Loucy (cell line): ENCODE measurements at regions not wholly inside any gene's neighbourhood (a gene's known extent, or its start where the extent isn't known, plus 50 kb on each side); places are given as distances from the start of the nearest gene placed in this dataset.
"Not testable (repeated sequence)": the region's sequence is repeated elsewhere in the genome, so short reads cannot be mapped to it uniquely, and the experiment has no call there.

Experiments used
- H2AFZ ChIP-seq: fragments of 200-600 bp; sonication (generic); 2 replicates; pipeline ENCODE4 v1.6.0; 2016; ENCODE audit warnings: antibody characterized with exemption, mild to moderate bottlenecking, low read length, moderate library complexity
- H3F3A ChIP-seq: fragments of 200-600 bp; 2 replicates; pipeline ENCODE4 v1.6.0; 2016; ENCODE audit warnings: antibody characterized with exemption, low read depth, mild to moderate bottlenecking
- H3K27me3 ChIP-seq: fragments of 200-600 bp; sonication (generic); 2 replicates; pipeline ENCODE4 v1.6.1; 2014; ENCODE audit warnings: low read length, mild to moderate bottlenecking; ENCODE audit not compliant: insufficient read depth, poor library complexity, severe bottlenecking
- H3K36me3 ChIP-seq: fragments of 200-600 bp; sonication (generic); 2 replicates; pipeline ENCODE4 v1.6.1; 2016; ENCODE audit warnings: low read length; ENCODE audit not compliant: insufficient read depth
- H3K4me1 ChIP-seq: fragments of 200-600 bp; sonication (generic); 2 replicates; pipeline ENCODE4 v1.5.1; 2014; ENCODE audit warnings: low read length, mild to moderate bottlenecking; ENCODE audit not compliant: insufficient read depth, poor library complexity, severe bottlenecking
- H3K4me2 ChIP-seq: fragments of 200-600 bp; sonication (generic); 2 replicates; pipeline ENCODE4 v1.6.0; 2014; ENCODE audit warnings: antibody characterized with exemption, low read length, low read depth, mild to moderate bottlenecking; ENCODE audit not compliant: poor library complexity, severe bottlenecking
- H3K4me3 ChIP-seq: fragments of 200-600 bp; sonication (generic); 2 replicates; pipeline ENCODE4 v1.5.1; 2014; ENCODE audit warnings: low read length, mild to moderate bottlenecking, mixed read lengths; ENCODE audit not compliant: poor library complexity, severe bottlenecking
- H3K79me2 ChIP-seq: fragments of 200-600 bp; sonication (generic); 2 replicates; pipeline ENCODE4 v1.6.1; 2014; ENCODE audit warnings: low read length; ENCODE audit not compliant: insufficient read depth
- H3K9ac ChIP-seq: fragments of 200-600 bp; sonication (generic); 2 replicates; pipeline ENCODE4 v1.6.0; 2014; ENCODE audit warnings: mild to moderate bottlenecking, low read depth, low read length, moderate library complexity; ENCODE audit not compliant: poor library complexity, severe bottlenecking
- H3K9me2 ChIP-seq: fragments of 200-600 bp; sonication (generic); replicated peaks from 2 replicates; pipeline ENCODE4 v1.6.1; 2016; ENCODE audit warnings: low read depth, low read length, mixed read lengths
- H3K9me3 ChIP-seq: fragments of 200-600 bp; sonication (generic); 2 replicates; pipeline ENCODE4 v1.6.1; 2014; ENCODE audit warnings: mild to moderate bottlenecking, antibody characterized with exemption, low read length, low read depth; ENCODE audit not compliant: insufficient read depth
- H4K20me1 ChIP-seq: fragments of 200-600 bp; sonication (generic); 2 replicates; pipeline ENCODE4 v1.6.0; 2014; ENCODE audit warnings: antibody characterized with exemption, low read length, mild to moderate bottlenecking; ENCODE audit not compliant: insufficient read depth, poor library complexity, severe bottlenecking
- EZH2phosphoT487 ChIP-seq: fragments of 200-600 bp; IDR thresholded peaks from 2 replicates; pipeline ENCODE4 v1.6.1; 2018; ENCODE audit warnings: antibody characterized with exemption, mild to moderate bottlenecking, moderate library complexity, borderline replicate concordance
- TF ChIP-seq, protein P1 (sequence below): fragments of 200-600 bp; sonication (generic); conservative IDR thresholded peaks from 2 replicates; pipeline ENCODE4 v1.5.1; 2014; ENCODE audit warnings: mild to moderate bottlenecking, antibody characterized with exemption, low read length

- not testable (repeated sequence) for H3K27me3 ChIP-seq, H3K9ac ChIP-seq, H3K4me2 ChIP-seq, H3K4me1 ChIP-seq, H4K20me1 ChIP-seq, H3K36me3 ChIP-seq, H3K9me3 ChIP-seq, H2AFZ ChIP-seq, H3F3A ChIP-seq, H3K4me3 ChIP-seq, H3K9me2 ChIP-seq, H3K79me2 ChIP-seq
These were observed 81.6 kb downstream of the P2RY10 start for GRCh38 chrX:79026742-79027141.

DNA sequence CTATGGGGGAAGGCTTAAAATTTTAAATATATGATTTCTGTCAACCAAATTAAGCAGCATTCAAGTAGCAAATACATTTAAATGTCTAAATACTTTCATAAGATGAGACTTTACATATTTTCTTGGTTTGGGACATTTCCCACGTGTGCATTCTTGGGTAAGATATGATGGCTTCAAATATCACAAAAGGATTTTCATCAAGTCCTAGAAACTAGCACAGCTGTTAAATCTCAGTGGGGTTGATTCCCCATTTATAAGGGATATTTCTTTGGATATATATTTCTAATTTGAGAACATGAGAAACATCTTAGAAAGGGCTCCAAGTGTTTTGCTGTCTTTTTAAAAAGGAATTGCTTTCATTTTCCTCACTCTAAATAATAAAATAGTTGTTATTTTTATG is 90.2 kb downstream of the P2RY10 start:
- no peak overlapping the region for H2AFZ ChIP-seq
- no peaks in the 10 kb centered on the region for H3K27me3 ChIP-seq

DNA sequence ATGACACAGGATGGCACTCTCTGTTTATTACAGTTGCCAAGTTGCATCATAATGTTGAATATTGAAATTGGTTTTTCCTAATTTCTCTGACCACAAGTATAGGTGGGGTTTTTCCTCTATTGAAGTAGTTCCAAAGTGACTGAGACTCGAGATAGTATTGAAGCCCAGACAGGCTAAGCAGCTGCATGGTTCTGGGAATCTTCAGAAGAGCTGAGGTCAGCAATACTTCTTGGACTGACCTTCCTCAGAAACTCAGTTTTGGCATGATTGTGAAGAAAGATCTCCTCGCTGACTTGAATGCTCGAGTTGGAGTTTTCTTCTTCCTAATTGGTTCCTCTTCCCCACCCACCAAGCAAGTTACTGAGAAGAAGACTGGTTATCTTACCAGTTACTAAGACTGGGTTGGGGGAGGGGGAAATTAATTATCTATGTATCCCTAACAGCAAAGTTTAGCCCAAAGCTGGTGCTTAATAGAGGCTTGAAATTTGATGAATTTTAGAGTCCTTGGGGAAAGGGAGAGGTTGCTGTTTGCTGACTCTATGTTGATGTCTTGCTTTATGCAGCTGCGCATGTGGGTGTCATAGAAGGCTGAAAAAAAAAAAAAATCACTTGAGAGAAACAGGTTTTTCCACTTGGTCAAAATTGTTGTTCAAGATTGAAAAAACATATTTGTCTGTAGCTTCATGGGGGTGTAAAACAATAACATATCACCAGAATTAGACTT is 91.1 kb downstream of the P2RY10 start:
- H3F3A ChIP-seq = no peaks in the 10 kb centered on the region
- H3K4me3 ChIP-seq = no peak overlapping the region
- H3K79me2 ChIP-seq = no peaks in the 10 kb centered on the region
- H3K4me1 ChIP-seq = peaks cover 22% of the 10 kb centered on the region
- no peaks in the 10 kb centered on the region for H3K27me3 ChIP-seq
- no peaks in the 10 kb centered on the region for H3K36me3 ChIP-seq
- peak overlapping the region; percentile 76 for H2AFZ ChIP-seq
- TF ChIP-seq, protein P1, sequence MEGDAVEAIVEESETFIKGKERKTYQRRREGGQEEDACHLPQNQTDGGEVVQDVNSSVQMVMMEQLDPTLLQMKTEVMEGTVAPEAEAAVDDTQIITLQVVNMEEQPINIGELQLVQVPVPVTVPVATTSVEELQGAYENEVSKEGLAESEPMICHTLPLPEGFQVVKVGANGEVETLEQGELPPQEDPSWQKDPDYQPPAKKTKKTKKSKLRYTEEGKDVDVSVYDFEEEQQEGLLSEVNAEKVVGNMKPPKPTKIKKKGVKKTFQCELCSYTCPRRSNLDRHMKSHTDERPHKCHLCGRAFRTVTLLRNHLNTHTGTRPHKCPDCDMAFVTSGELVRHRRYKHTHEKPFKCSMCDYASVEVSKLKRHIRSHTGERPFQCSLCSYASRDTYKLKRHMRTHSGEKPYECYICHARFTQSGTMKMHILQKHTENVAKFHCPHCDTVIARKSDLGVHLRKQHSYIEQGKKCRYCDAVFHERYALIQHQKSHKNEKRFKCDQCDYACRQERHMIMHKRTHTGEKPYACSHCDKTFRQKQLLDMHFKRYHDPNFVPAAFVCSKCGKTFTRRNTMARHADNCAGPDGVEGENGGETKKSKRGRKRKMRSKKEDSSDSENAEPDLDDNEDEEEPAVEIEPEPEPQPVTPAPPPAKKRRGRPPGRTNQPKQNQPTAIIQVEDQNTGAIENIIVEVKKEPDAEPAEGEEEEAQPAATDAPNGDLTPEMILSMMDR = no peak
- no peak for TF ChIP-seq EZH2phosphoT487
- no peaks in the 10 kb centered on the region for H3K9me2 ChIP-seq
- H3K4me2 ChIP-seq = peak overlapping the region; percentile 16
- no peaks in the 10 kb centered on the region for H3K9me3 ChIP-seq
- H4K20me1 ChIP-seq = no peaks in the 10 kb centered on the region
- H3K9ac ChIP-seq = peak overlapping the region; percentile 50

More for the DNA sequence above, 90.2 kb downstream of the P2RY10 start:
- no peak for TF ChIP-seq EZH2phosphoT487
- TF ChIP-seq, protein P1 = no peak
- no peaks in the 10 kb centered on the region for H4K20me1 ChIP-seq
- H3K9ac ChIP-seq = peak overlapping the region; percentile 50
- peaks cover 22% of the 10 kb centered on the region for H3K4me1 ChIP-seq
- H3K9me3 ChIP-seq = no peaks in the 10 kb centered on the region
- H3K4me2 ChIP-seq = peak overlapping the region; percentile 62
- no peaks in the 10 kb centered on the region for H3F3A ChIP-seq
- H3K4me3 ChIP-seq = no peak overlapping the region
- no peaks in the 10 kb centered on the region for H3K79me2 ChIP-seq
- no peaks in the 10 kb centered on the region for H3K36me3 ChIP-seq
- H3K9me2 ChIP-seq = no peaks in the 10 kb centered on the region

DNA sequence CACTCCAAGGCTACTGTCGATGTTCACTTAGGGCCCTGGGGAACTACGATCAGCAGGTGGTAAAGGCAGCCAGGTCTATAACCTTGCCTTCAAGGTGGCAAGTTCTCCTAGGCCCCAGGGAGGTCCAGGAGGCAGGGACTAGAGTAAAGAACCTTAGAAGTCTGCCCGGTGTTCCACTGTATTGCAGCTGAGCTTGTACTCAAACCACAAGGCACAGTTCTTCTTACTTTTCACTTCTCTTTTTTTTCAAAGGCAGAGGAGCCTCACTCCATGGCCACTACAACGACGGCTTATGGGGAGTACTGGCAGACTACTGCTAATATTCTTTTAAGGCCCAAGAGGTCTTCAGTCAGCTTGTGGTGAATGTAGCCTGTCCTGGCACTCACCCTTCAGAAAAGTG is 78.8 kb upstream of the GPR174 start:
- Histone ChIP-seq H4K20me1 (no peaks in the 10 kb centered on the region), H3K79me2 (no peaks in the 10 kb centered on the region), H3K4me1 (no peaks in the 10 kb centered on the region), H3K27me3 (no peaks in the 10 kb centered on the region), H3K4me3 (no peak overlapping the region), H3K4me2 (no peak overlapping the region), H3K9ac (no peak overlapping the region), H3K36me3 (no peaks in the 10 kb centered on the region), H3K9me2 (no peaks in the 10 kb centered on the region), H2AFZ (no peak overlapping the region), H3F3A (no peaks in the 10 kb centered on the region), H3K9me3 (peaks cover 8% of the 10 kb centered on the region; the same call in 1 of the 2 replicates)
- no peak for TF ChIP-seq EZH2phosphoT487
- TF ChIP-seq, protein P1 = no peak
